NB4 (cell line): ENCODE measurements at regions not wholly inside any gene's neighbourhood (a gene's known extent, or its start where the extent isn't known, plus 50 kb on each side); places are given as distances from the start of the nearest gene placed in this dataset.

Experiments used
- MYC ChIP-seq: IDR thresholded peaks from 2 replicates; pipeline ENCODE4 v1.6.1; 2011; ENCODE audit warnings: low read depth, low read length
- POLR2A ChIP-seq: IDR thresholded peaks from 2 replicates; pipeline ENCODE4 v1.6.1; 2011; ENCODE audit warnings: mild to moderate bottlenecking; ENCODE audit not compliant: insufficient read length; ENCODE audit errors: extremely low read depth
- TF ChIP-seq, protein P1 (sequence below): IDR thresholded peaks from one replicate; pipeline ENCODE4 v1.5.1; 2012; ENCODE audit warnings: low read depth, low read length
- TF ChIP-seq, protein P2 (sequence below): IDR thresholded peaks from 2 replicates; pipeline ENCODE4 v1.6.1; 2011; ENCODE audit warnings: low read depth, low read length

- no peak for TF ChIP-seq POLR2A
- TF ChIP-seq, protein P1, sequence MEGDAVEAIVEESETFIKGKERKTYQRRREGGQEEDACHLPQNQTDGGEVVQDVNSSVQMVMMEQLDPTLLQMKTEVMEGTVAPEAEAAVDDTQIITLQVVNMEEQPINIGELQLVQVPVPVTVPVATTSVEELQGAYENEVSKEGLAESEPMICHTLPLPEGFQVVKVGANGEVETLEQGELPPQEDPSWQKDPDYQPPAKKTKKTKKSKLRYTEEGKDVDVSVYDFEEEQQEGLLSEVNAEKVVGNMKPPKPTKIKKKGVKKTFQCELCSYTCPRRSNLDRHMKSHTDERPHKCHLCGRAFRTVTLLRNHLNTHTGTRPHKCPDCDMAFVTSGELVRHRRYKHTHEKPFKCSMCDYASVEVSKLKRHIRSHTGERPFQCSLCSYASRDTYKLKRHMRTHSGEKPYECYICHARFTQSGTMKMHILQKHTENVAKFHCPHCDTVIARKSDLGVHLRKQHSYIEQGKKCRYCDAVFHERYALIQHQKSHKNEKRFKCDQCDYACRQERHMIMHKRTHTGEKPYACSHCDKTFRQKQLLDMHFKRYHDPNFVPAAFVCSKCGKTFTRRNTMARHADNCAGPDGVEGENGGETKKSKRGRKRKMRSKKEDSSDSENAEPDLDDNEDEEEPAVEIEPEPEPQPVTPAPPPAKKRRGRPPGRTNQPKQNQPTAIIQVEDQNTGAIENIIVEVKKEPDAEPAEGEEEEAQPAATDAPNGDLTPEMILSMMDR, result no peak
- TF ChIP-seq, protein P2, sequence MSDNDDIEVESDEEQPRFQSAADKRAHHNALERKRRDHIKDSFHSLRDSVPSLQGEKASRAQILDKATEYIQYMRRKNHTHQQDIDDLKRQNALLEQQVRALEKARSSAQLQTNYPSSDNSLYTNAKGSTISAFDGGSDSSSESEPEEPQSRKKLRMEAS, result no peak
- TF ChIP-seq MYC, result no peak
Measured at GRCh38 chr20:52801628-52802006, 170.5 kb upstream of the TSHZ2 start.
